Natural killer cell (primary cell): ENCODE measurements at regions not wholly inside any gene's neighbourhood (a gene's known extent, or its start where the extent isn't known, plus 50 kb on each side); places are given as distances from the start of the nearest gene placed in this dataset.

Source experiments
- ATAC-seq, 3 donors: fragments of 150-1000 bp in 2 of 3; fragments of 200-7000 bp in 1 of 3; cut with Tn5 transposase; 1 replicate in 1 of 3; 2 replicates in 2 of 3; pipeline ENCODE4 v1.10.0; 2021; ENCODE audit warnings: mild to moderate bottlenecking in 2 of 3, moderate library complexity in 2 of 3
- DNase-seq, 2 donors: peaks; one replicate each; pipeline versions ENCODE4 v3.0.0 to v3.0.0-alpha.2; 2013 to 2021; ENCODE audit warnings: mixed read lengths in 1 of 2
- H3K27ac ChIP-seq: one replicate; pipeline ENCODE4 v1.5.1; 2013; ENCODE audit warnings: mild to moderate bottlenecking, low read length
- H3K27me3 ChIP-seq: one replicate; pipeline ENCODE4 v1.6.1; 2013; ENCODE audit warnings: low read length; ENCODE audit not compliant: control insufficient read depth, insufficient read depth
- H3K36me3 ChIP-seq: one replicate; pipeline ENCODE4 v1.6.1; 2013; ENCODE audit warnings: low read length; ENCODE audit not compliant: control insufficient read depth, insufficient read depth
- H3K4me1 ChIP-seq: one replicate; pipeline ENCODE4 v1.6.1; 2013; ENCODE audit warnings: low read length; ENCODE audit not compliant: control insufficient read depth, insufficient read depth
- H3K4me3 ChIP-seq: one replicate; pipeline ENCODE4 v1.5.1; 2013; ENCODE audit warnings: low read length
- H3K9me3 ChIP-seq: one replicate; pipeline ENCODE4 v1.6.1; 2013; ENCODE audit warnings: low read length; ENCODE audit not compliant: control insufficient read depth, insufficient read depth
- H3K27ac Mint-ChIP-seq, 2 donors: one replicate each; pipeline ENCODE4 v1.8.0; 2022; ENCODE audit warnings: mild to moderate bottlenecking in 2 of 2, mixed read lengths in 2 of 2, moderate library complexity in 1 of 2
- H3K27me3 Mint-ChIP-seq, 2 donors: one replicate each; pipeline ENCODE4 v1.8.0; 2022; ENCODE audit warnings: low read depth in 2 of 2, mixed read lengths in 2 of 2
- H3K36me3 Mint-ChIP-seq: one replicate; pipeline ENCODE4 v1.8.0; 2022; ENCODE audit warnings: mixed read lengths
- H3K4me1 Mint-ChIP-seq, 2 donors: one replicate each; pipeline ENCODE4 v1.8.0; 2022; ENCODE audit warnings: mixed read lengths in 2 of 2
- H3K4me3 Mint-ChIP-seq: one replicate; pipeline ENCODE4 v1.8.0; 2022; ENCODE audit warnings: mild to moderate bottlenecking, moderate library complexity, mixed read lengths
- H3K9me3 Mint-ChIP-seq, 2 donors: one replicate each; pipeline ENCODE4 v1.8.0; 2022; ENCODE audit warnings: mixed read lengths in 2 of 2
- WGBS: methylation state at CpG from one replicate; pipeline ENCODE4 v1.1.7; 2013; ENCODE audit warnings: missing lambda C conversion rate; ENCODE audit not compliant: insufficient coverage; 5-methylcytosine and 5-hydroxymethylcytosine counted together
- intact Hi-C: fragments of 100-400 bp; cut with micrococcal nuclease; formaldehyde crosslinking; loops from one replicate; pipeline ENCODE4 v1.14.2; 2022
- TF ChIP-seq, protein P1 (sequence below): fragments of 200-600 bp; IDR thresholded peaks from one replicate; pipeline ENCODE4 v1.8.0; 2022; ENCODE audit warnings: antibody characterized with exemption

DNA sequence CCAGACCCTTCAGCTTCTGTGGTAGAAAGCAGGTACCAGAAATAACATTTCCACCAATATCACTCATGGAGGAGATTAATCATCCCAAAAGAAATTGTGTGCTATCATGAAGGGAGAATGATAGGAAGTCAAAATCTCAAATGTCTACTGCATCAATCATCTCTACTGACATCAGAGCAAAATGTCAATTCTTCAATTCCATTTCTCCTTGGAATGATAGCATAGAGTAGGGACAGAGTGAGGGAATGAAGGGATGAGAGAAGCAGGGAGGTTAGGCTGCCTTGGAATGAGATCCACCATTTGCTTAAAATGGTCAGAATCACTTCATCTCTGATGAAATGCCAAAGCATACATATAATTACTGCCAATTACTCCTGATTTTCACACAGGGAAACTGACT lies 371.8 kb upstream of the ACVR2A start:
- no peak overlapping the region for H3K4me3 Mint-ChIP-seq
- Histone ChIP-seq H3K36me3 (no peaks in the 10 kb centered on the region), H3K27me3 (no peaks in the 10 kb centered on the region), H3K9me3 (no peaks in the 10 kb centered on the region), H3K4me3 (no peak overlapping the region), H3K4me1 (no peaks in the 10 kb centered on the region), H3K27ac (no peak overlapping the region)
- DNase-seq (no peak), ATAC-seq (no peak)
- H3K27me3 Mint-ChIP-seq = no peaks in the 10 kb centered on the region
- TF ChIP-seq, protein P1, sequence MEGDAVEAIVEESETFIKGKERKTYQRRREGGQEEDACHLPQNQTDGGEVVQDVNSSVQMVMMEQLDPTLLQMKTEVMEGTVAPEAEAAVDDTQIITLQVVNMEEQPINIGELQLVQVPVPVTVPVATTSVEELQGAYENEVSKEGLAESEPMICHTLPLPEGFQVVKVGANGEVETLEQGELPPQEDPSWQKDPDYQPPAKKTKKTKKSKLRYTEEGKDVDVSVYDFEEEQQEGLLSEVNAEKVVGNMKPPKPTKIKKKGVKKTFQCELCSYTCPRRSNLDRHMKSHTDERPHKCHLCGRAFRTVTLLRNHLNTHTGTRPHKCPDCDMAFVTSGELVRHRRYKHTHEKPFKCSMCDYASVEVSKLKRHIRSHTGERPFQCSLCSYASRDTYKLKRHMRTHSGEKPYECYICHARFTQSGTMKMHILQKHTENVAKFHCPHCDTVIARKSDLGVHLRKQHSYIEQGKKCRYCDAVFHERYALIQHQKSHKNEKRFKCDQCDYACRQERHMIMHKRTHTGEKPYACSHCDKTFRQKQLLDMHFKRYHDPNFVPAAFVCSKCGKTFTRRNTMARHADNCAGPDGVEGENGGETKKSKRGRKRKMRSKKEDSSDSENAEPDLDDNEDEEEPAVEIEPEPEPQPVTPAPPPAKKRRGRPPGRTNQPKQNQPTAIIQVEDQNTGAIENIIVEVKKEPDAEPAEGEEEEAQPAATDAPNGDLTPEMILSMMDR = no peak
- H3K27ac Mint-ChIP-seq = no peak overlapping the region
- H3K36me3 Mint-ChIP-seq = no peaks in the 10 kb centered on the region
- H3K9me3 Mint-ChIP-seq = no peaks in the 10 kb centered on the region
- H3K4me1 Mint-ChIP-seq = no peaks in the 10 kb centered on the region
- intact Hi-C loops = no loop called here

DNA sequence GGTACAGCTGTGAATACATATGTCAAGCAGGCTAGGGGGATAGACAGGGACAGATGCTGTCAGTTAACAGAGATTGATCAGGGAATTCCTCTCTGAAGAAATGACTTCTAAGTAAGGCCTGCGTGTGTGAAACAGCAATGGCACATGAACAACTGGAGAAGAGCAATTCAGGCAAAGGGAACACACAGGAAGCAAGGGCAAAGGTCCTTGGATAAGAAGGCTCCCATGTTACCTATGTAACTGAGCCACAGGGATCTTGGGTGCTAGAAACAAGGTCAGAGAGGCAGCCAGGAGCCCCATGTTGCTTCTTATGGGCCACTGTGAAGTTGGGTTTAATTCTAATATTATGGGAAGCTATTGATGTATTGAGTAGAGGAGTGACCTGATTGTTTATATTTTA lies 373.7 kb upstream of the ACVR2A start:
- DNase-seq = no peak
- intact Hi-C loops = no loop called here
- Mint-ChIP-seq H3K4me1 (no peaks in the 10 kb centered on the region), H3K27ac (no peak overlapping the region), H3K36me3 (no peaks in the 10 kb centered on the region), H3K27me3 (no peaks in the 10 kb centered on the region), H3K9me3 (no peaks in the 10 kb centered on the region), H3K4me3 (no peak overlapping the region)
- H3K4me3 ChIP-seq = no peak overlapping the region
- TF ChIP-seq, protein P1 = no peak
- no peak overlapping the region for H3K27ac ChIP-seq
- WGBS = 90% methylated on average over 1 of the region's 1 CpG
- H3K9me3 ChIP-seq = no peaks in the 10 kb centered on the region
- H3K36me3 ChIP-seq = no peaks in the 10 kb centered on the region
- no peak for ATAC-seq
- H3K4me1 ChIP-seq = no peaks in the 10 kb centered on the region
- H3K27me3 ChIP-seq = no peaks in the 10 kb centered on the region

DNA sequence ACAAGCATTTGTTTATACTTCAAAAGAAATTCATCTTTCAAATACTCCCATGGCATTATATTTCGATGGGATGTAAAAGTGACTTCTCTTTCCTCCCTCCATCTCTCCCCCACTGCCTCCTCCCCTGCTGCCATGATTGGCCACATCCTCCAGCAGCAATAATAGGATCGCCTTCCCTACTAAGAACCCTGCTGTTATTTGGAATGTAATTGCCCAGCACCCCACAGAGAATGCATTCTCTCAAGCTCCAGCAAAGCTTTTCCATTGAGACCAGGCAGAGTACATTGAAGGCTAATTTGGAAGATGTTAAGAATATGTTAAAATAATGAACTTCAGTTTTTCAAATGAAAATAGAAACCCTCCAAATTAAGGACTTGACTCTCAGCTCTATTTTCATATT lies 375.4 kb upstream of the ACVR2A start:
- no peaks in the 10 kb centered on the region for H3K36me3 ChIP-seq
- DNase-seq (no peak), ATAC-seq (no peak)
- H3K4me3 ChIP-seq = no peak overlapping the region
- H3K4me1 ChIP-seq = no peaks in the 10 kb centered on the region
- H3K27me3 Mint-ChIP-seq = no peaks in the 10 kb centered on the region
- intact Hi-C loops = no loop called here
- H3K27me3 ChIP-seq = no peaks in the 10 kb centered on the region
- TF ChIP-seq, protein P1 = no peak
- H3K27ac ChIP-seq = no peak overlapping the region
- H3K27ac Mint-ChIP-seq = no peak overlapping the region
- 100% methylated on average over 2 of the region's 2 CpGs for WGBS
- peaks cover 0 to 6% of the 10 kb centered on the region in 2 donors for H3K4me1 Mint-ChIP-seq
- no peaks in the 10 kb centered on the region for H3K36me3 Mint-ChIP-seq
- no peaks in the 10 kb centered on the region for H3K9me3 Mint-ChIP-seq
- no peak overlapping the region for H3K4me3 Mint-ChIP-seq
- no peaks in the 10 kb centered on the region for H3K9me3 ChIP-seq

DNA sequence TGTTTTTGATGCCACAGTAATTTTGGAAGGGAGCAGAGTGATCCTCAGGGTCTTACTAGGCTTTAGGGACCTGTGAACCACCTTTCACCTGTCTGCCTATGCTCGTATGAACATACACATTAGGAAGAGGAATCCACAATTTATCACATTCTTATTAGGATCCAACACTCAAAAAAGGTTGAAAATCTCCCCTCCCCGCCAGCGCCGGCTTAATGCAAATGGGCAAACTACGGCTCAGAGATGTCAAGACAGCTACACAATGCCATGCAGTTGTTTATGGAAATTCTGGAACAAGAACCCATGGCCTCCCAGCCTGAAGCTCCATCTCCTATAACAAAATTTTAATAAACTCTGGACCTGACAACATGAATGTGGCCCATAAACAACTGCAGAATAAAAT lies 375.9 kb upstream of the ACVR2A start:
- Mint-ChIP-seq H3K4me1 (peaks cover 0 to 7% of the 10 kb centered on the region in 2 donors), H3K36me3 (no peaks in the 10 kb centered on the region), H3K9me3 (no peaks in the 10 kb centered on the region), H3K27ac (no peak overlapping the region), H3K27me3 (no peaks in the 10 kb centered on the region), H3K4me3 (no peak overlapping the region)
- Histone ChIP-seq H3K27me3 (no peaks in the 10 kb centered on the region), H3K4me1 (no peaks in the 10 kb centered on the region), H3K27ac (no peak overlapping the region), H3K9me3 (no peaks in the 10 kb centered on the region), H3K4me3 (no peak overlapping the region), H3K36me3 (no peaks in the 10 kb centered on the region)
- no peak for ATAC-seq
- 92% methylated on average over 5 of the region's 5 CpGs for WGBS
- TF ChIP-seq, protein P1 = no peak
- intact Hi-C loops = no loop called here
- DNase-seq = no peak
